ENCODE measurements at regions not wholly inside any gene's neighbourhood (a gene's known extent, or its start where the extent isn't known, plus 50 kb on each side); places are given as distances from the start of the nearest gene placed in this dataset.

DNA sequence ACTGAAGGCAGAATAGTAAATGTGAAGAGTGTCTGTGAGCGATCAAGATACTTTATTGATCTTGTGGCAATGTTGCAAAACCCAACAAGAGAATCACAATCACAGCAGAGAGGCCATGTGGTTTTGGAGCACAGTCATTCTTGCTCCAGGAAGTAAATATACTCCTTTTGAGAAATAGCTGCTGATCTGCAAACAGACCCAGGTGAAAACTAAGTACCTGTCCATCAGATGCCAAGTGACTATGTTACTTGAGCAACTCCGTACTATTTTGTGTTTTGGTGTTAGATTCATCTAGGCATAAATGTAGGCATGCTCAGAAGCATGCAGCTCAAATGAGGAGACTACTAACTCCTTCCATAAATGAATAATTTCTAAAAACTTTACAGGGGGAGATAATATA is 627.9 kb downstream of the ZBBX start:
- H3K9me3 Mint-ChIP-seq: peaks cover 43% of the 10 kb centered on the region
- TF ChIP-seq, protein P1, sequence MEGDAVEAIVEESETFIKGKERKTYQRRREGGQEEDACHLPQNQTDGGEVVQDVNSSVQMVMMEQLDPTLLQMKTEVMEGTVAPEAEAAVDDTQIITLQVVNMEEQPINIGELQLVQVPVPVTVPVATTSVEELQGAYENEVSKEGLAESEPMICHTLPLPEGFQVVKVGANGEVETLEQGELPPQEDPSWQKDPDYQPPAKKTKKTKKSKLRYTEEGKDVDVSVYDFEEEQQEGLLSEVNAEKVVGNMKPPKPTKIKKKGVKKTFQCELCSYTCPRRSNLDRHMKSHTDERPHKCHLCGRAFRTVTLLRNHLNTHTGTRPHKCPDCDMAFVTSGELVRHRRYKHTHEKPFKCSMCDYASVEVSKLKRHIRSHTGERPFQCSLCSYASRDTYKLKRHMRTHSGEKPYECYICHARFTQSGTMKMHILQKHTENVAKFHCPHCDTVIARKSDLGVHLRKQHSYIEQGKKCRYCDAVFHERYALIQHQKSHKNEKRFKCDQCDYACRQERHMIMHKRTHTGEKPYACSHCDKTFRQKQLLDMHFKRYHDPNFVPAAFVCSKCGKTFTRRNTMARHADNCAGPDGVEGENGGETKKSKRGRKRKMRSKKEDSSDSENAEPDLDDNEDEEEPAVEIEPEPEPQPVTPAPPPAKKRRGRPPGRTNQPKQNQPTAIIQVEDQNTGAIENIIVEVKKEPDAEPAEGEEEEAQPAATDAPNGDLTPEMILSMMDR (IDR thresholded peaks at IDR 0.05): no peak
- no peaks in the 10 kb centered on the region for H3K36me3 Mint-ChIP-seq (ENCODE audit: low read depth)
- no peak for DNase-seq
- no peak overlapping the region for H3K4me3 Mint-ChIP-seq
- H3K27me3 Mint-ChIP-seq (ENCODE audit: insufficient read depth): no peaks in the 10 kb centered on the region
- H3K27ac Mint-ChIP-seq: no peak overlapping the region
- no peaks in the 10 kb centered on the region for H3K4me1 Mint-ChIP-seq (ENCODE audit: low read depth)

DNA sequence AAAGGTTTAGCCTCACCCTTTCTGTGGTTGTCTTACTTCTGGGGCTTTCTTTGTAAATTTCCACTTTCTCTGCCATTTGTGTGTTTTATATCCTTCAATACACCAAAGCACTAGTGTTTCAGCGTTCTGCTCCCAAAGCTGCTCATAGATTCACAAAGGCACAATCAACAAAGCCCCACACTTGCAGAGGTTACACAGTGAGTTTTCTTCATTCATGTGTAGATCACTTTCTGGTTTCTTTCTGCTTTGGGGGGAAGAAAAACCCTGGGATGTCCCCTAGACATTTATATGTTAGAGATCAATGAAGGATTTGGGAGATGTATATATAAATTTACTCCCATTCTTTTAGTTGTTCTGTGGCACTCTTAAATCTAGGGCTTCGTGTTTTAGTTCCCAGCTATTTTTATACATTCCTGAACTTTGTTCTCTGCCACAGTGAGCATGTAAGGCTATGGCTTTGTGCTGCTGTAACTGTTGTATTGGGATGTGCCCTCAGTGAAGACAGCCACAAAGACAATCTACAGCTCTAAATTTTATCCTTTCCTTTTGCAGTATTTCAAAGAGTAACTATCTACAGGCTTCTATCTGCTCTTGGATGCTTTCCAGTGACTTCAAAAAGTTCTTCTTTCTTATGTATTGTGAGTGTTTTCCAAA is 636.5 kb downstream of the ZBBX start:
- DNase-seq: no peak
- Mint-ChIP-seq H3K9me3 (peaks cover 32% of the 10 kb centered on the region), H3K27ac (no peak overlapping the region), H3K27me3 (ENCODE audit: insufficient read depth) (no peaks in the 10 kb centered on the region), H3K36me3 (ENCODE audit: low read depth) (no peaks in the 10 kb centered on the region), H3K4me1 (ENCODE audit: low read depth) (no peaks in the 10 kb centered on the region), H3K4me3 (no peak overlapping the region)
- TF ChIP-seq, protein P1 (IDR thresholded peaks at IDR 0.05): no peak

DNA sequence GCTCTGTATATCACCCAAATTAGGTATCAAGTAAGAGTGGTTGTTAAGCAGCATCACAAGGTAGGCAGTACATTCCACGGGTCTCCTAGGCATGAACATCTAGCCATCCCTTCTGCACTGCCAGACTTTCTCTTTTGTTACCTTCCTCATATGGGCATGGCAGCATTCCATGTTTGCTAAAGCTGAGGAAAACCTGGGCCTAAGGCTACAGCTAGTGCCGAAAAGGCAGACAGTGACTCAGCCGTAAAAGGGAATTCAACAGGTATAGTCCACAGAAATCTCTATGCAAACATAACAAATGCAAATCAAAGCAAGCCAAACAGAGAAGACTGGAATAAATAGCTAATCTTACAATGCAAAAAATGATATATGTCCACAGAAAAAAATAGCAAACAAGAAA is 645.4 kb downstream of the ZBBX start:
- no peaks in the 10 kb centered on the region for H3K27me3 Mint-ChIP-seq (ENCODE audit: insufficient read depth)
- H3K9me3 Mint-ChIP-seq: peaks cover 43% of the 10 kb centered on the region
- H3K4me1 Mint-ChIP-seq (ENCODE audit: low read depth): no peaks in the 10 kb centered on the region
- DNase-seq: no peak
- no peaks in the 10 kb centered on the region for H3K36me3 Mint-ChIP-seq (ENCODE audit: low read depth)
- no peak overlapping the region for H3K27ac Mint-ChIP-seq
- no peak overlapping the region for H3K4me3 Mint-ChIP-seq
- TF ChIP-seq, protein P1 (IDR thresholded peaks at IDR 0.05): no peak

DNA sequence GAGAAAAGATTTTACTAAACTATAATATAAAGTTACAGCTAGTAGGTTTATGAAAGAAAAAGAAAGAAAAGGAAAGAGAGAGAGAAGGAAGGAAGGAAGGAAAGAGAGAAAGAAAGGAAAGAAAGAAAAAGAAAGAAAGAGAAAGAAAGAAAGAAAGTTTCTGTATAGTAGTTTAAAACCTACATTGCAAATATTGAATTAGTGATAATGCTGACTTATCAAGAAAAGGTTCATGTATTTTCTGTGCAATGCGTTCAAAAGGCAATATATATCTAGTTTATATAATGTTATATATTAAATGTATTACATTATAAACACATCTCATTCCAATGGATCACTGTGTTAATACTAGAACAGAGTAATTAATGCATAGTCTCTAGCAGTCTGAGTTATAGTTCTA is 648.4 kb downstream of the ZBBX start:
- DNase-seq: no peak

DNA sequence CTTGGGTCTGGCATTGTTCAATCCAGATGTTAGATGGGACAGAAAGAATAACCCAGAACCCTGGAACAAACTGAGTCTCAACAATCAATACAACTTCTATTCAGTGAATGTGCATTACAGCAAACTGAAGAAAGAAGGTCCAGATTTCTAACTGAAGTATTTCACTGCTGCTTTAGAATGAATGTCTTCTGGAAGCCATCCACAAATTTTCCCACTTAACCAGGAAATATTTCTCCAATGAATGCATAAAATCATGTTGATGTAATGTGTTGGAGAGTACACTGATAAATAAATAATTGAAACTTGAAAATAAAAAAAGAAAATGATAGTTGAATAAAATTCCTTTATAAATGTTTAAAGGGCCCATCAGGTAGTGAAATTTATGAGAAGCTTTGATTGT is 658.6 kb downstream of the ZBBX start:
- Mint-ChIP-seq H3K4me1 (ENCODE audit: low read depth) (no peaks in the 10 kb centered on the region), H3K27me3 (ENCODE audit: insufficient read depth) (no peaks in the 10 kb centered on the region), H3K27ac (no peak overlapping the region), H3K4me3 (no peak overlapping the region), H3K9me3 (peaks cover 68% of the 10 kb centered on the region), H3K36me3 (ENCODE audit: low read depth) (no peaks in the 10 kb centered on the region)
- TF ChIP-seq, protein P1 (IDR thresholded peaks at IDR 0.05): no peak
- no peak for DNase-seq

More for the DNA sequence above, 648.4 kb downstream of the ZBBX start:
- Mint-ChIP-seq H3K36me3 (ENCODE audit: low read depth) (no peaks in the 10 kb centered on the region; the same call in 1 of the 2 replicates), H3K27me3 (ENCODE audit: insufficient read depth) (no peaks in the 10 kb centered on the region), H3K9me3 (peaks cover 34% of the 10 kb centered on the region), H3K27ac (no peak overlapping the region), H3K4me3 (no peak overlapping the region), H3K4me1 (ENCODE audit: low read depth) (no peaks in the 10 kb centered on the region)
- TF ChIP-seq, protein P1 (IDR thresholded peaks at IDR 0.05): no peak

All from HFFc6 (cell line).